ENCODE measurements at regions not wholly inside any gene's neighbourhood (a gene's known extent, or its start where the extent isn't known, plus 50 kb on each side); places are given as distances from the start of the nearest gene placed in this dataset.

DNA sequence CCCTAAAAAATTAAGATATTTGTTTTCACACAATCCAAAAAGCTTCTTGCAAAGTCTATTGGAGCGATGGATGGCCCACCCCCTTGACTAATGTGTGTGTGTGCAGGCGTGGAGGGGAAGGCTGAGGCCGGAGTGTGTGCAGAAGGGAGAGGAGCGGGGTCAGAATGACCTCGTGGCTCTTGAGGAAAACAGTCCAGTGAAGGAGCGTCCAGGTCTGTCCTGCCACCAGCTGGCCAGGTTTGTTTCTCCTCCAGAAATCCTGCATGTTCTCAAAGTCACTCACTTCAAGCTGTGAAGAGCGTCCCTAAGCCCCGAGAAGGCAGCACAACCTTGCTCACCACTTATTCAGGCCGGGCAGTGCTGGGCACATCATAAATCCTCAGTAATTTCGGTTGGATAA, 69.5 kb upstream of the SSX2IP start:
- no peak overlapping the region for H3K4me3 ChIP-seq (ENCODE audit: low read depth, low read length)
- DNase-seq (ENCODE audit: low read depth), result no peak

GRCh38 chr1:84758968-84759491, 68.8 kb upstream of the SSX2IP start:
- DNase-seq (ENCODE audit: low read depth), result no peak
- H3K4me3 ChIP-seq (ENCODE audit: low read depth, low read length), result no peak overlapping the region

DNA sequence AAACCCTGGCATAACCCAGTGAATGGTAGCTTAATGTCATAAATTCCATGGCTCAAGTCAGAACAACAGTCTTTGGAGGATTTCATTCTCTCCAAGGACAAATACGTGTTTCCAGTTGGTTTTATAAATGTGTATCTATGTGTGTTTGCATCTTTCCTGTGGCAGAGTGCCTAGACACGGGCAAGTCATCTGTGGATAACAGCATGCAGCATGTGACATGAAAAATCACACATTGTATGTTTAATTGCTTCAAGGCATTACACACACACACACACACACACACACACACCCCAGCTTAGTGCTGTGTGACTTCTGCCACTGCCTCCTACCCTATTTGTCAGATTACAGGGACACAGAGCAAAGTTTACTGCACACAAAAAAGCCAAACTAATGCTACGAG, 68.2 kb upstream of the SSX2IP start:
- no peak for DNase-seq (ENCODE audit: low read depth)
- no peak overlapping the region for H3K4me3 ChIP-seq (ENCODE audit: low read depth, low read length)

DNA sequence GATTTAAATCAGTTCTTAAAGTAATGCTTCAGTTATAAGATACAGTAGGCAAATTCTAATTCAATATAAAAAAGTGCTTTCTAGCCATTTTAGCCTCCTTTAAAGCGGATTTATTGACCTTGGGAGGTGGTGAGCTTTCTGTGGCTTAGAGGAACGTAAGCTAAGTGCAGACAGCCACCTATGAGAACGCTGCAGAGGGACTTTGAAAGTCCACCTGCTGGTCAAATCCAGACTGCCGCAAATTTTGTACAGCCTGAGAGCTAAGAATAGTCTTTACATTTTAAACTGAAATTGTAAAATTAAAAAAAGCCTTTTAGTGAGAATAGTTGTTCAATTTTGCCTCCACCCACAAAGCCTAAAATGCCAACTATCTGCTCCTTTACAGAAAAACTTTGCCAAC, 67.0 kb upstream of the SSX2IP start:
- DNase-seq (ENCODE audit: low read depth), result no peak
- no peak overlapping the region for H3K4me3 ChIP-seq (ENCODE audit: low read depth, low read length)

DNA sequence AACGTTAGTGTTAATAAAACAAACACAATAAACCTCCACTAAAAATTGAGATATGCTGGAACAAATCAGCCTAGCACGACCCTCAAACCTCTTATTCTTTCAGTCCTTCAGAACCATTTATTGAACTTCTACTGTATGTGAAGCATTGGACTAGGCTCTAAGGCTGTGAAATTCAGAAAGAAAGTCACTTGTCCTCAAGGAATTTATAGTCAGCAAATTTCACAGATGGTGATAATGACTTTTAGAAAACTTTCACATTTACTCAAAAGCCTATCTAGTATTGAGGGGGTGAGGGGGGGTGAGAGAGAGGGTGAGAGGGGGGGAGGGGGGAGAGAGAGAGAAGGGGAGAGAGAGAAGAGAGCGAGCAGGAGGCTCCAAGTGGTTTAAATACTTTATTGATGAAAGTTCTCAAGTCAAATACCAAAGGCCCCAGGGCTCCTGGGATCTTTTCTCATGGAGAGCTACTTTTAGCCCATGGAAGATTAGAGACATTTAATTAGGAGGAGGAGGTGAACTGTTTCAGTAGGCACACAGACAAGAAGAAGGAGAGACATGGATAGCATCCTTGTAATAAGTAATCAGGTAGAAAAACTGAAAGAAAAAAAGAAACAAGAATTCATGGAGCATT, 66.3 kb upstream of the SSX2IP start:
- DNase-seq (ENCODE audit: low read depth), result no peak

GRCh38 chr1:84756001-84756400, 65.7 kb upstream of the SSX2IP start:
- H3K4me3 ChIP-seq (ENCODE audit: low read depth, low read length), result no peak overlapping the region
- DNase-seq (ENCODE audit: low read depth), result no peak

More for the DNA sequence above, 66.3 kb upstream of the SSX2IP start:
- no peak overlapping the region for H3K4me3 ChIP-seq (ENCODE audit: low read depth, low read length)

- H3K4me3 ChIP-seq (ENCODE audit: low read depth, low read length), result no peak overlapping the region
- DNase-seq (ENCODE audit: low read depth), result no peak
These were observed 65.0 kb upstream of the SSX2IP start for GRCh38 chr1:84755216-84755615.

DNA sequence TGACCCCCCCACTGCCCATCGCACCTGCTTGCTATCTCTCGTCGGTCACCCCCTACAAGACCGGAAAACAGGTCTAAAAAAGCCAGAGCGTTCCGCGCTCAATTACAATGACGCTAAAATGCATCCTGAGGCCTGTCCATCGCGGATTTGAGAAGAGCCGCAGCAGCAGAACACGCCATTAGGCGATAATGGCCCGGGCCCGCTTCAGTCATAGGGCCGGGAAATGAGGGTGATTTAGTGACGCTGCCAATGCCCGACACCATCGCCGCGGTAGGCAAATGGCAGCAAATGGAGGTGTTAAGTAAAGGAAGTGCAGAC, 64.1 kb upstream of the SSX2IP start:
- H3K4me3 ChIP-seq (ENCODE audit: low read depth, low read length), result no peak overlapping the region
- DNase-seq (ENCODE audit: low read depth), result no peak

- DNase-seq (ENCODE audit: low read depth), result peak; percentile 53
These were observed 63.5 kb upstream of the SSX2IP start for GRCh38 chr1:84753516-84754385.

DNA sequence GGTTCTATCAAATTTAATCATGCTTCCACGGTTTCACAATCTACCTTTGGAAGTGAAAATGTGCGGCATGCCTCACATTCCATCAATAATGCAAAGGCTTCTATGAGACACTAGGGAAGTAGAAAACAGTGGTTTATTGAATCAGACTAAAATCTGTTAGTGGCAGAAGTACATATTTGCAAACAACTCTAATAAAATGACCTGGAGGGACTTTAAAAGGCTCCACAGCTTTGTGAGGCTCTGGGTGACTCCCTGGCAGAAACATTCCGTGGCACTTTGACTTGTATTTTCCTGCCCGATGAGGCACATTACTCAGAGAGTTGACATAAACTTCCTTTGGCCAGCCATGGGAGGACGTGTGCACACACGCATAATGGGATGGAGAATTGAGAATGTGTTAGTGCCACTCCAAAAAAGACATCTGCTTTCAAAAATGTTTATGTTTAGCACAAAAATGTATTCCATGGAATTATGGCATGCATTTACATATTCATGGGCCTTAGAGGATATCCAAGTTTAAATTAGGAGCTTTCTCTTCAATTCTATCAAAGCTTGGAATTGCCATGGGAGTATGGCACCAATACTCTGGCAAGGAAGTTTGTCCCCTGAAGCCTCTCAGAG, 60.0 kb upstream of the SSX2IP start:
- no peak overlapping the region for H3K4me3 ChIP-seq (ENCODE audit: low read depth, low read length)
- DNase-seq (ENCODE audit: low read depth), result no peak

More at GRCh38 chr1:84753516-84754385, 63.5 kb upstream of the SSX2IP start:
- H3K4me3 ChIP-seq (ENCODE audit: low read depth, low read length), result no peak overlapping the region

- H3K4me3 ChIP-seq (ENCODE audit: low read depth, low read length), result no peak overlapping the region
- no peak for DNase-seq (ENCODE audit: low read depth)
These were observed 59.2 kb upstream of the SSX2IP start for GRCh38 chr1:84749427-84749826.

GRCh38 chr1:84748364-84748763, 58.1 kb upstream of the SSX2IP start:
- no peak for DNase-seq (ENCODE audit: low read depth)
- H3K4me3 ChIP-seq (ENCODE audit: low read depth, low read length), result no peak overlapping the region

- H3K4me3 ChIP-seq (ENCODE audit: low read depth, low read length), result no peak overlapping the region
- no peak for DNase-seq (ENCODE audit: low read depth)
These were observed 55.6 kb upstream of the SSX2IP start for GRCh38 chr1:84745857-84746256.

DNA sequence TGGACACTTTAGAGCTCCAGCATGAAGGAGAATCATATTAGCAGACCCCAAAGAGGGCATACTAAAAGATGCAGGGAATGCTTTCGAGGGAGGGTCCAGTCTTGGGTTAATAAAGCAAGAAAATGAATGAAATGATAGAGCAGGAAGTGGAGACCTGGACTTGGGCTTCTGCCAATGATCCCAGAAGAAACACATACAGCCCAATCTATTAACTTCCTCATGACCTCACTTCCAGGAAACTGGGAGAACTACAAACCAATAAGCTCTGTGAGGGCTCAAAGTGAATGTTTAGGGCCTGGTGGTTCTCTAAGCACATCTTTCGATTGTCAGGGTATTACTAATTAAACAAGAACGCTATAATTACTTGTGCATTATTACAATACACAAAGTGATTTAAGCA, 53.6 kb upstream of the SSX2IP start:
- no peak for DNase-seq (ENCODE audit: low read depth)
- H3K4me3 ChIP-seq (ENCODE audit: low read depth, low read length), result no peak overlapping the region

- no peak for DNase-seq (ENCODE audit: low read depth)
- H3K4me3 ChIP-seq (ENCODE audit: low read depth, low read length), result no peak overlapping the region
These were observed 52.4 kb upstream of the SSX2IP start for GRCh38 chr1:84742653-84743052.

GRCh38 chr1:84740050-84740714, 49.9 kb upstream of the SSX2IP start:
- DNase-seq (ENCODE audit: low read depth), result no peak
- H3K4me3 ChIP-seq (ENCODE audit: low read depth, low read length), result no peak overlapping the region

All from skeletal muscle cell (primary cell).